ENCODE measurements at regions not wholly inside any gene's neighbourhood (a gene's known extent, or its start where the extent isn't known, plus 50 kb on each side); places are given as distances from the start of the nearest gene placed in this dataset.

- no peaks in the 10 kb centered on the region for H3K36me3 Mint-ChIP-seq (ENCODE audit: low read depth)
- CTCF ChIA-PET: no interaction called here
- H3K27me3 Mint-ChIP-seq: no peaks in the 10 kb centered on the region
- H3K9me3 Mint-ChIP-seq: peaks cover 5% of the 10 kb centered on the region
- POLR2A ChIA-PET: no interaction called here
- intact Hi-C loops (cut with micrococcal nuclease): no loop called here
- H3K4me1 Mint-ChIP-seq: no peaks in the 10 kb centered on the region
- H3K4me3 Mint-ChIP-seq: no peak overlapping the region
- no peak for TF ChIP-seq CTCF (IDR thresholded peaks at IDR 0.05)
- DNase-seq (no peak), ATAC-seq (ENCODE audit: low read depth) (no peak)
- H3K27ac Mint-ChIP-seq: no peak overlapping the region
These were observed 2032.8 kb downstream of the PCDH7 start for GRCh38 chr4:32752962-32753361.

DNA sequence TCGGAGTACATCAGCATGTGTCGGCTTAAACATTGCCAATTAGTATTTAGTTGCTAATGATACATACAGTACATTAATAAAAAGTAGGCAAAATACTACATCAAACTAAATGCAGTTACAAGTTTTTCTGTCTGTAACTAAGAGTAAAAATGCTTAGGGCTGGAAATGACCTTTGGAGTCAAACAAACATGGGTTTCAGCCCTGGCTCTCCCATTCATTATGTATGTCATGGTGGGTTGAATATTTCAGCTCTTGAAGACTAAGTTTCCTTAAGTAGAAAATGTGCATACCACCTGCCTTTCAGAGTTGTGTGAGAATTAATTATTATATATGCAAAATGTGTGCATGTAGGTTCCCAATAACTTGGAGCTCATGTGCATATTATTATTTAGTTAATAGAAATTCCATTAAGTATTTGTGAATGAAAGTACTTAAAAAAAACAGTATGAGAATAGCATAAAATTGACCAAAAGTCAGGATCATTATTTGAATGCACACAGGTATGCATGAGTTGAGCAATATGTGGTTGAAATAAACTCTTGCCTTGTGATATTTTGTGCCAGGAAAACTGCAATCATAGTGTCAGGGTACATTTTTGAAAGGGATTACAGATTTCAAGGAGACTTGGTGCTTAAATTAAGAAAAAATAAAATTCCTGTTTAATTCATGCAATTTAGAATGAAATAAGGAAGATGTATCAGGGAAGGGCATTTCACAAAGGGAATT lies 2048.7 kb downstream of the PCDH7 start:
- Mint-ChIP-seq H3K4me1 (no peaks in the 10 kb centered on the region), H3K4me3 (no peak overlapping the region), H3K9me3 (peaks cover 11% of the 10 kb centered on the region), H3K27me3 (no peaks in the 10 kb centered on the region), H3K27ac (no peak overlapping the region), H3K36me3 (ENCODE audit: low read depth) (no peaks in the 10 kb centered on the region)
- DNase-seq: no peak
- ATAC-seq (ENCODE audit: low read depth): no peak
- intact Hi-C loops (cut with micrococcal nuclease): no loop called here
- CTCF ChIA-PET: no interaction called here
- POLR2A ChIA-PET: no interaction called here
- TF ChIP-seq CTCF (IDR thresholded peaks at IDR 0.05): no peak

DNA sequence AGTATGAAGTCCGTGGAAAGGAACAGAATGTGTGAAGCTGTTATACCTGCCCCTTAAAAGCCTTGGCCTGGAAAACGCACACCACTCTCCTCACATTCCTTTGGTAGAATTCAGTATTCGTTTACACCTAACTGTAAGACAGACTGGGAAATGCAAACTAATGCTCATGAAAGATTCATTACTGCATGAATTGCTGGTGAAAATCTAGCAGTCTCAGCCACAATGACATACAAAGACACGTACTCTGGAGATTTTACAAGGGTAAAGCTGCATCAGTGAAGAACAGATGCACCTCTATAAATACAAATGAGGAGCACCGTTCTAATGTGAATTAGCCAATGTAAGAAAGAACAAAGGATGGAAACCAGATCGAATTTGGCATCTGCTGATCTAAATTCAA lies 2051.3 kb downstream of the PCDH7 start:
- Mint-ChIP-seq H3K27me3 (no peaks in the 10 kb centered on the region), H3K9me3 (peaks cover 12% of the 10 kb centered on the region), H3K36me3 (ENCODE audit: low read depth) (no peaks in the 10 kb centered on the region), H3K4me1 (no peaks in the 10 kb centered on the region), H3K27ac (no peak overlapping the region), H3K4me3 (no peak overlapping the region)
- POLR2A ChIA-PET: no interaction called here
- intact Hi-C loops (cut with micrococcal nuclease): no loop called here
- TF ChIP-seq CTCF (IDR thresholded peaks at IDR 0.05): no peak
- CTCF ChIA-PET: no interaction called here
- DNase-seq (no peak), ATAC-seq (ENCODE audit: low read depth) (no peak)

DNA sequence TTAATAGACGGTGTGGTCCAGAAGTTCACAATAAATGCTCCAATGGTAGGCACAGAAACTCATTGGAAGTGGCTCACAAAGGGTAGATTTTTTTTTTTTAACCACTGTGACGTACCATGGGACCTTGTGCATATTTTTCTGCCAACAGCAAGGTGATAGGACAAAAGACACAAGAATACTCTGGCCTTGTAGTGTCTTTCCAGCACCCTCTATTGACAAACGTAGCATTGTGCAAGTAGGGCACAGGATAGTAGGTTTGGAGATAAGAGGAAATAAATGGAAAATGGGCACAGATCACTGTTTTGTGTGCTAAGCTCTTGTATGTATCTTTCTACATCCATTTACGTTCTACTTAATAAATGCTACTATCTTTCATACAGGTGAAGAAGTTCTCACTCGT lies 2054.9 kb downstream of the PCDH7 start:
- Mint-ChIP-seq H3K36me3 (ENCODE audit: low read depth) (no peaks in the 10 kb centered on the region), H3K27me3 (no peaks in the 10 kb centered on the region), H3K9me3 (peaks cover 11% of the 10 kb centered on the region), H3K4me1 (no peaks in the 10 kb centered on the region), H3K27ac (no peak overlapping the region), H3K4me3 (no peak overlapping the region)
- POLR2A ChIA-PET: no interaction called here
- CTCF ChIA-PET: no interaction called here
- no peak for TF ChIP-seq CTCF (IDR thresholded peaks at IDR 0.05)
- ATAC-seq (ENCODE audit: low read depth): no peak
- no peak for DNase-seq
- intact Hi-C loops (cut with micrococcal nuclease): no loop called here

GRCh38 chr4:32776435-32777203 lies 2056.4 kb downstream of the PCDH7 start:
- Mint-ChIP-seq H3K27me3 (no peaks in the 10 kb centered on the region), H3K36me3 (ENCODE audit: low read depth) (no peaks in the 10 kb centered on the region), H3K9me3 (peaks cover 12% of the 10 kb centered on the region), H3K4me3 (no peak overlapping the region), H3K27ac (no peak overlapping the region), H3K4me1 (no peaks in the 10 kb centered on the region)
- ATAC-seq (ENCODE audit: low read depth) (no peak), DNase-seq (no peak)
- ChIA-PET POLR2A (no interaction called here), CTCF (no interaction called here)
- intact Hi-C loops (cut with micrococcal nuclease): no loop called here
- TF ChIP-seq CTCF (IDR thresholded peaks at IDR 0.05): no peak

Data from activated B cell treated with CpG ODN at 0.5 μM for 24 hours (primary cell).